B cell (primary cell): ENCODE measurements at regions not wholly inside any gene's neighbourhood (a gene's known extent, or its start where the extent isn't known, plus 50 kb on each side); places are given as distances from the start of the nearest gene placed in this dataset.

Experiments used
- ATAC-seq: fragments of 200-7000 bp; cut with Tn5 transposase; one replicate; pipeline ENCODE4 v1.10.0; 2021; ENCODE audit warnings: low read depth, mild to moderate bottlenecking, moderate number of reproducible peaks, moderate library complexity
- CTCF ChIA-PET: fragments of 350-600 bp; sonication (Branson Sonifier 250); formaldehyde crosslinking; loops from one replicate; lab custom pipeline; 2021; ENCODE audit warnings: antibody characterized with exemption, inconsistent platforms; lab: Charles Lee
- POLR2A ChIA-PET: fragments of 350-600 bp; sonication (Branson Sonifier 250); formaldehyde crosslinking; loops from one replicate; lab custom pipeline; 2021; ENCODE audit warnings: antibody characterized with exemption; lab: Charles Lee
- DNase-seq: peaks from one replicate; pipeline ENCODE4 v3.0.0; 2013
- H2AFZ ChIP-seq: 2 replicates; pipeline ENCODE4 v1.6.1; 2012; ENCODE audit warnings: mild to moderate bottlenecking, low read depth, low read length; ENCODE audit not compliant: insufficient read depth, poor library complexity, severe bottlenecking
- H3K27ac ChIP-seq, 2 donors: 1 replicate in 1 of 2; 2 replicates in 1 of 2; pipeline ENCODE4 v1.5.1; 2012 to 2013; ENCODE audit warnings: low read length in 2 of 2, mild to moderate bottlenecking in 2 of 2, moderate library complexity in 1 of 2
- H3K27me3 ChIP-seq, 4 experiments: fragments of 200-600 bp in 1 of 4; sonication (generic) in 1 of 4; replicated peaks in 1 of 4; 1 replicate in 2 of 4; 2 replicates in 2 of 4; pipeline versions ENCODE4 v1.6.1 to v1.7.0; 2013 to 2016; ENCODE audit warnings: low read length in 3 of 4, mild to moderate bottlenecking in 2 of 4, mixed read lengths in 1 of 4, moderate library complexity in 1 of 4; ENCODE audit not compliant: insufficient read depth in 4 of 4, control insufficient read depth in 3 of 4; ENCODE audit errors: control extremely low read depth in 1 of 4
- H3K36me3 ChIP-seq, 2 experiments: replicated peaks in 1 of 2; 1 replicate in 1 of 2; 2 replicates in 1 of 2; pipeline versions ENCODE4 v1.6.1 to v1.7.1; 2013; ENCODE audit warnings: low read length in 1 of 2; ENCODE audit not compliant: insufficient read depth in 2 of 2, control insufficient read depth in 1 of 2; ENCODE audit errors: control extremely low read depth in 1 of 2, extremely low read depth in 1 of 2
- H3K4me1 ChIP-seq, 2 donors: fragments of 200-600 bp in 1 of 2; sonication (generic) in 1 of 2; 1 replicate in 1 of 2; 2 replicates in 1 of 2; pipeline versions ENCODE4 v1.5.1 to v1.6.1; 2013 to 2017; ENCODE audit warnings: low read length in 2 of 2; ENCODE audit not compliant: control insufficient read depth in 2 of 2, insufficient read depth in 2 of 2
- H3K4me2 ChIP-seq: replicated peaks from 2 replicates; pipeline ENCODE3; 2012; ENCODE audit warnings: mild to moderate bottlenecking, low read depth, low read length; ENCODE audit not compliant: poor library complexity, severe bottlenecking
- H3K4me3 ChIP-seq, 5 experiments: fragments of 200-600 bp in 1 of 5; sonication (generic) in 1 of 5; 1 replicate in 3 of 5; 2 replicates in 2 of 5; pipeline versions ENCODE4 v1.5.1 to v1.7.0; 2011 to 2016; ENCODE audit warnings: low read length in 4 of 5, mild to moderate bottlenecking in 4 of 5, low read depth in 2 of 5, control low read depth in 1 of 5, moderate library complexity in 1 of 5; ENCODE audit not compliant: insufficient read depth in 1 of 5; ENCODE audit errors: control extremely low read depth in 1 of 5, extremely low read depth in 1 of 5
- H3K79me2 ChIP-seq: fragments of 200-600 bp; sonication (generic); one replicate; pipeline ENCODE4 v1.6.0; 2016; ENCODE audit warnings: low read length; ENCODE audit not compliant: control insufficient read depth, insufficient read depth
- H3K9ac ChIP-seq: fragments of 200-600 bp; sonication (generic); 2 replicates; pipeline ENCODE4 v1.6.1; 2017; ENCODE audit warnings: mild to moderate bottlenecking, low read length, moderate library complexity
- H3K9me3 ChIP-seq, 3 donors: one replicate each; pipeline versions ENCODE4 v1.6.1 to v1.7.1; 2013; ENCODE audit warnings: low read length in 2 of 3; ENCODE audit not compliant: control insufficient read depth in 2 of 3, insufficient read depth in 1 of 3; ENCODE audit errors: control extremely low read depth in 1 of 3
- H4K20me1 ChIP-seq: 2 replicates; pipeline ENCODE4 v1.6.0; 2012; ENCODE audit warnings: mild to moderate bottlenecking, low read length; ENCODE audit not compliant: insufficient read depth, control insufficient read depth, poor library complexity, severe bottlenecking
- H3K27ac Mint-ChIP-seq: one replicate; pipeline ENCODE4 v1.8.0; 2021; ENCODE audit warnings: mixed read lengths
- H3K27me3 Mint-ChIP-seq: one replicate; pipeline ENCODE4 v1.8.0; 2021; ENCODE audit warnings: mixed read lengths
- H3K4me1 Mint-ChIP-seq: one replicate; pipeline ENCODE4 v1.8.0; 2021; ENCODE audit warnings: mixed read lengths
- H3K4me3 Mint-ChIP-seq: one replicate; pipeline ENCODE4 v1.8.0; 2021; ENCODE audit warnings: mixed read lengths
- H3K9me3 Mint-ChIP-seq: one replicate; pipeline ENCODE4 v1.8.0; 2022; ENCODE audit warnings: mixed read lengths; ENCODE audit not compliant: insufficient read depth
- CTCF ChIP-seq: fragments of 200-600 bp; IDR thresholded peaks from one replicate; pipeline ENCODE4 v1.8.0; 2022; ENCODE audit warnings: antibody characterized with exemption, mild to moderate bottlenecking
- EZH2 ChIP-seq: IDR thresholded peaks from 2 replicates; pipeline ENCODE4 v1.6.1; 2012; ENCODE audit warnings: borderline replicate concordance, low read depth, mild to moderate bottlenecking, moderate library complexity, low read length; ENCODE audit not compliant: insufficient read depth, poor library complexity, severe bottlenecking
- WGBS: methylation state at CpG from one replicate; pipeline ENCODE4 v1.1.5; 2013; ENCODE audit warnings: missing lambda C conversion rate; ENCODE audit not compliant: insufficient coverage; 5-methylcytosine and 5-hydroxymethylcytosine counted together
- intact Hi-C: fragments of 100-400 bp; cut with micrococcal nuclease; formaldehyde crosslinking; loops from one replicate; pipeline ENCODE4 v1.10.0; 2022

- no peaks in the 10 kb centered on the region for H3K27me3 Mint-ChIP-seq
- TF ChIP-seq CTCF = no peak
- no peak for TF ChIP-seq EZH2
- no peak overlapping the region for H3K4me2 ChIP-seq
- H3K9ac ChIP-seq = no peak overlapping the region
- ATAC-seq (no peak), DNase-seq (no peak)
- H3K36me3 ChIP-seq = no peaks in the 10 kb centered on the region
- no peaks in the 10 kb centered on the region for H3K9me3 Mint-ChIP-seq
- no peaks in the 10 kb centered on the region for H3K27me3 ChIP-seq
- H3K79me2 ChIP-seq = no peaks in the 10 kb centered on the region
- H2AFZ ChIP-seq = no peak overlapping the region
- WGBS = 88% methylated on average over 1 of the region's 2 CpGs
- CTCF ChIA-PET = no interaction called here
- no peaks in the 10 kb centered on the region for H3K4me1 Mint-ChIP-seq
- no peaks in the 10 kb centered on the region for H4K20me1 ChIP-seq
- H3K4me3 Mint-ChIP-seq = no peak overlapping the region
- intact Hi-C loops = no loop called here
- H3K9me3 ChIP-seq = no peaks in the 10 kb centered on the region
- H3K27ac Mint-ChIP-seq = no peak overlapping the region
- no peaks in the 10 kb centered on the region for H3K4me1 ChIP-seq
- H3K4me3 ChIP-seq = no peak overlapping the region
- no peak overlapping the region for H3K27ac ChIP-seq
- POLR2A ChIA-PET = no interaction called here
Observed at GRCh38 chr6:141783585-141783984, 349.1 kb upstream of the GJE1 start.

GRCh38 chr6:141780296-141780695 lies 352.4 kb upstream of the GJE1 start:
- ChIA-PET POLR2A (no interaction called here), CTCF (no interaction called here)
- Histone ChIP-seq H3K79me2 (no peaks in the 10 kb centered on the region), H3K9ac (no peak overlapping the region), H3K9me3 (no peaks in the 10 kb centered on the region), H2AFZ (no peak overlapping the region), H3K27ac (no peak overlapping the region), H3K27me3 (no peaks in the 10 kb centered on the region), H3K4me3 (no peak overlapping the region), H4K20me1 (no peaks in the 10 kb centered on the region), H3K4me1 (no peaks in the 10 kb centered on the region), H3K36me3 (no peaks in the 10 kb centered on the region), H3K4me2 (no peak overlapping the region)
- no peak for DNase-seq
- Mint-ChIP-seq H3K4me1 (no peaks in the 10 kb centered on the region), H3K9me3 (no peaks in the 10 kb centered on the region), H3K27me3 (no peaks in the 10 kb centered on the region), H3K4me3 (no peak overlapping the region), H3K27ac (no peak overlapping the region)
- no peak for ATAC-seq
- TF ChIP-seq CTCF = no peak
- no peak for TF ChIP-seq EZH2
- no CpG with 5 or more reads among the region's 4 CpGs for WGBS
- intact Hi-C loops = no loop called here
